ENCODE measurements at regions not wholly inside any gene's neighbourhood (a gene's known extent, or its start where the extent isn't known, plus 50 kb on each side); places are given as distances from the start of the nearest gene placed in this dataset.

DNA sequence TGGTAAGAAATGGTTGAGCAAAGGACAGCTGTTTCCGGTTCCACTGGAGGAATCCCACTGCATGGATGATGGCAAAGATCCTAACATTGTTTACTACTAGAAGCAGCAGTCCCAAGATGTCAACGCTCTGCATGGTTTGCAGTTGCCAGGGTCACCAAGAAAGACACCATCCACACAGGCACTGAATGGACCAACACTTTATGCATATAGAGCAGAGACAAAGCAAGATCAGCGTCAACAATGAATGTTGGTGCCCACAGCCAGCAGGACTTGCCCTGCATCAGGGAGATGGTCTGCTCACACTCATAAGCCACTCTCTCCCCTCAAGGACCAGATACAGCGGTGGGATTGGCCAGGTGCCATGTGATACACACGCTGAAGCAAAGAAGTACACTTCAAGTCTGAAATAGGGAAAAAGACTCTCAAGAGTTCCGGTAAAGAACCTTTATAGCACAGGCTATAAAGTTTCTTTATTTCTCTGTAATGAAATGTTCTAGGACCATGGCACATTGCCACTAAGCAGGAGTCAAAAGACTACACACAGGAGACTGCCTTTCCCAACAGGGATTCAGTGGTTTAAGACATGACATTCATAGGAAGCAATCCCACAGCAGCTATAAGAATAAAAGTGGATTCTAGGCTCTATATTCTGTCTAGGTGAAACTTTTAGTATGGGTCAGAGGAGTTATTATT, 133.2 kb upstream of the EPHA4 start:
- TF ChIP-seq MYC (IDR thresholded peaks at IDR 0.05; ENCODE audit: low read depth, low read length) (no peak), POLR2A (IDR thresholded peaks at IDR 0.05; ENCODE audit: extremely low read depth, insufficient read length) (no peak)
- TF ChIP-seq, protein P1, sequence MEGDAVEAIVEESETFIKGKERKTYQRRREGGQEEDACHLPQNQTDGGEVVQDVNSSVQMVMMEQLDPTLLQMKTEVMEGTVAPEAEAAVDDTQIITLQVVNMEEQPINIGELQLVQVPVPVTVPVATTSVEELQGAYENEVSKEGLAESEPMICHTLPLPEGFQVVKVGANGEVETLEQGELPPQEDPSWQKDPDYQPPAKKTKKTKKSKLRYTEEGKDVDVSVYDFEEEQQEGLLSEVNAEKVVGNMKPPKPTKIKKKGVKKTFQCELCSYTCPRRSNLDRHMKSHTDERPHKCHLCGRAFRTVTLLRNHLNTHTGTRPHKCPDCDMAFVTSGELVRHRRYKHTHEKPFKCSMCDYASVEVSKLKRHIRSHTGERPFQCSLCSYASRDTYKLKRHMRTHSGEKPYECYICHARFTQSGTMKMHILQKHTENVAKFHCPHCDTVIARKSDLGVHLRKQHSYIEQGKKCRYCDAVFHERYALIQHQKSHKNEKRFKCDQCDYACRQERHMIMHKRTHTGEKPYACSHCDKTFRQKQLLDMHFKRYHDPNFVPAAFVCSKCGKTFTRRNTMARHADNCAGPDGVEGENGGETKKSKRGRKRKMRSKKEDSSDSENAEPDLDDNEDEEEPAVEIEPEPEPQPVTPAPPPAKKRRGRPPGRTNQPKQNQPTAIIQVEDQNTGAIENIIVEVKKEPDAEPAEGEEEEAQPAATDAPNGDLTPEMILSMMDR (IDR thresholded peaks at IDR 0.05; ENCODE audit: low read depth, low read length), result no peak
